ENCODE measurements at regions not wholly inside any gene's neighbourhood (a gene's known extent, or its start where the extent isn't known, plus 50 kb on each side); places are given as distances from the start of the nearest gene placed in this dataset.
"Not testable (repeated sequence)": the region's sequence is repeated elsewhere in the genome, so short reads cannot be mapped to it uniquely, and the experiment has no call there.

DNA sequence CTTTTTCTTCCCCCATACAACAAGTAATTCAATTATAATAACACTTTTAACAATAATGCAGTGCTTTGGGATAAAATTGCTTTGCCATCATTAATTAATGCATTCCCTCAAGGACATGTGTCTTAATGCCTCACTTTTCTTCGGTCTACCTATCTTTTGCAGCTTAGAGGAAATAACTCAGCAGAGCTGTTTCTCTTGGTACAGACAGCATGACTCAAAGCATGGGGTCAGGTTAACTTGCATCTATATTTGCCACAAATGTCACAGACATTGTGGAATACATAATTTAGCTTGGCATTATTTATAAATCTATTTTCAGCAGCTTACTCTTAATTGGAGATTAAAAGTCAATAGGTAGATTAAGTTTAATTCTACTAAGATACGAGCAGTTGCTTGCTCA, 376.1 kb upstream of the CNTNAP5 start:
- no peak overlapping the region for H3K4me3 ChIP-seq (ENCODE audit: low read depth, low read length)
- DNase-seq (ENCODE audit: low read depth) = no peak
- TF ChIP-seq, protein P1, sequence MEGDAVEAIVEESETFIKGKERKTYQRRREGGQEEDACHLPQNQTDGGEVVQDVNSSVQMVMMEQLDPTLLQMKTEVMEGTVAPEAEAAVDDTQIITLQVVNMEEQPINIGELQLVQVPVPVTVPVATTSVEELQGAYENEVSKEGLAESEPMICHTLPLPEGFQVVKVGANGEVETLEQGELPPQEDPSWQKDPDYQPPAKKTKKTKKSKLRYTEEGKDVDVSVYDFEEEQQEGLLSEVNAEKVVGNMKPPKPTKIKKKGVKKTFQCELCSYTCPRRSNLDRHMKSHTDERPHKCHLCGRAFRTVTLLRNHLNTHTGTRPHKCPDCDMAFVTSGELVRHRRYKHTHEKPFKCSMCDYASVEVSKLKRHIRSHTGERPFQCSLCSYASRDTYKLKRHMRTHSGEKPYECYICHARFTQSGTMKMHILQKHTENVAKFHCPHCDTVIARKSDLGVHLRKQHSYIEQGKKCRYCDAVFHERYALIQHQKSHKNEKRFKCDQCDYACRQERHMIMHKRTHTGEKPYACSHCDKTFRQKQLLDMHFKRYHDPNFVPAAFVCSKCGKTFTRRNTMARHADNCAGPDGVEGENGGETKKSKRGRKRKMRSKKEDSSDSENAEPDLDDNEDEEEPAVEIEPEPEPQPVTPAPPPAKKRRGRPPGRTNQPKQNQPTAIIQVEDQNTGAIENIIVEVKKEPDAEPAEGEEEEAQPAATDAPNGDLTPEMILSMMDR (conservative IDR thresholded peaks at IDR 0.05; ENCODE audit: low read depth, low read length) = no peak

DNA sequence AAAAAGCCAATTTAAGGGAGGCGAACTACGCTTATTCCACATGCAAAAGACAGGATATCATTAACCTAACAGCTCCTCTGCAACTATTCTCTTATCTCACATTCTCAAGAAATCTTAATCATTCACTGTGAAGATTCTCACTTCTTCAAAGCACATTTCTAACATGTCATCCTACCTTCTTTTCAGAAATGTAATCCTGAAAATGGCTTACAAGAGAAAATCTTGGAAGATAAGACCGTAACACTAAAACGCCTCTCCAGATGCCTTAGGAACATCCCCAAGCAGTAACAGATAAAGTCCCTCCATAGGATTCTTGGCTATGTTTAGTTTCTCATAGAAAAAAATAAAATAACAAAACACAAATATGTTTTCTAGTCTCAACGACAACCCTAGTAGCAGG, 373.9 kb upstream of the CNTNAP5 start:
- TF ChIP-seq, protein P1 (conservative IDR thresholded peaks at IDR 0.05; ENCODE audit: low read depth, low read length) = no peak
- no peak for DNase-seq (ENCODE audit: low read depth)
- H3K4me3 ChIP-seq (ENCODE audit: low read depth, low read length) = no peak overlapping the region

DNA sequence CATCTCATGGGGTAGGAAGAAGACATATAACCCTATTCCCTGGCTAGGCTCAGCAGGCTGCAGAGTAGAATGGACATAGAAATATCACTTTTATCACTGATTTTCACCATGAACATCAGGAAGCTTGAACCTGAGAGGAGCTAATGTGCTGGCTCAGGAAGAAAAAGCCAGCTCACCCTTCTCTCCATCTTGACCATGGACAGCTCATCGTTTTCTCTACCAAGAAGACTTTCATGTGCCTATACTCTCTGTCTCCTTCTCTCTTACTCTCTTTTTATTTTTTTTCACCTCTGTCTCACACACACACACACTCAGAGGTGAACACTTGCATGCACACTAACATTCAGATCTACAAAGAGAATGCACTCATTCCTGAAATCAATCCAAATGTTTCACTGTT, 372.8 kb upstream of the CNTNAP5 start:
- TF ChIP-seq, protein P1 (conservative IDR thresholded peaks at IDR 0.05; ENCODE audit: low read depth, low read length) = no peak
- no peak for DNase-seq (ENCODE audit: low read depth)
- H3K4me3 ChIP-seq (ENCODE audit: low read depth, low read length) = no peak overlapping the region

DNA sequence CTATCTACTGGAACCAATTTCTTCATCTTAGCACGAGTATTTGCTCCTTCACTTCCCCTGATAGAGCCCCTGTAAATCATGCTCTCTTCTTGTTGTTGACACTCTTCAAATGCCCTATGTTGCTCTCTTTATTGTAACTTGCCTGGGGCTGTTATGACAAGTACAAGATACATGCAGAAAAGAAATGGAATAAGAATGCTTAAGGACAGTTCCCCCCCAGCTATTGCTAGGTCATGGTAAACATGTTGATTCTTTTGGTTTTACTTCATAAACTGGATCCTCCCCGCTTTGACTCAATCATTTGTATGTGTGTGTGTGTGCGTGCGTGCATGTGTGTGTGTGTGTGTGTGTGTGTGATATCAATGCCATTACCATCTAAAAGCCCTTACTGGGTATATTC, 368.5 kb upstream of the CNTNAP5 start:
- no peak for DNase-seq (ENCODE audit: low read depth)

DNA sequence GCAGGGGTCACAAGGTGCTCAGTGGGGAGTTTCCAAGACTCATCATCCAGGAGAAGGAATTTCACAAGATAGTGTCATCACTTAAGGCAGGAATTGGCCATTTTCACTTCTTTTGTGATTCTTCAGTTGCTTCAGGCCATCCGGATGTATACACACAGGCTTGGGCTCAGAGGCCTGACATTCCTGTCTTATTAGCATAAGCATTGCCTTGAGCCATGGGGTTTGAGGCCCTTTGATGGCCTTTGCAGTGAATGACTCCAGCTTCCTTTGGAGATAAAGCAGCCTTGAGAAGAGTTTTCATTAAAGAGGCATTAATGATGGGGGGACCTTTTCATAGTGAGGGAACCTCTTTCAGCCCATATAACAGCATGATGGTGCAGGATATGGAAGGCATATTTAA, 366.0 kb upstream of the CNTNAP5 start:
- no peak overlapping the region for H3K4me3 ChIP-seq (ENCODE audit: low read depth, low read length)
- TF ChIP-seq, protein P1 (conservative IDR thresholded peaks at IDR 0.05; ENCODE audit: low read depth, low read length) = no peak
- DNase-seq (ENCODE audit: low read depth) = no peak

More for the DNA sequence above, 368.5 kb upstream of the CNTNAP5 start:
- TF ChIP-seq, protein P1 (conservative IDR thresholded peaks at IDR 0.05; ENCODE audit: low read depth, low read length) = no peak
- H3K4me3 ChIP-seq (ENCODE audit: low read depth, low read length) = no peak overlapping the region

DNA sequence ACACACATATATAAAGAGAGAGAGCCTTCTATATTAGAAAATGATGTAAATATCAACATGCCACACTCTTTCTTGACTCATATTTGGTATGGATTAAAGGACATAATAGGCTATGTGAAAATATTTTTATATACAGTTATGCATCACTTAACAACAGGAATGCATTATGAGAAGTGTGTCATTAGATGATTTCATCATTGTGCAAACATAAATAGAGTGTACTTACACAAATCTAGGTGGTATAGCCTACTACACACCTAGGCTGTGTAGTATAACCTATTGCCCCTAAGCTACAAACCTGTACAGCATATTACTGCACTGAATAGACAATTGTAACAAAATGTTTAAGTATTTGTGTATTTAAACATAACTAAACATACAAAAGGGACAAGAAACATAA, 354.8 kb upstream of the CNTNAP5 start:
- TF ChIP-seq, protein P1 (conservative IDR thresholded peaks at IDR 0.05; ENCODE audit: low read depth, low read length) = no peak
- DNase-seq (ENCODE audit: low read depth) = no peak
- H3K4me3 ChIP-seq (ENCODE audit: low read depth, low read length) = no peak overlapping the region

DNA sequence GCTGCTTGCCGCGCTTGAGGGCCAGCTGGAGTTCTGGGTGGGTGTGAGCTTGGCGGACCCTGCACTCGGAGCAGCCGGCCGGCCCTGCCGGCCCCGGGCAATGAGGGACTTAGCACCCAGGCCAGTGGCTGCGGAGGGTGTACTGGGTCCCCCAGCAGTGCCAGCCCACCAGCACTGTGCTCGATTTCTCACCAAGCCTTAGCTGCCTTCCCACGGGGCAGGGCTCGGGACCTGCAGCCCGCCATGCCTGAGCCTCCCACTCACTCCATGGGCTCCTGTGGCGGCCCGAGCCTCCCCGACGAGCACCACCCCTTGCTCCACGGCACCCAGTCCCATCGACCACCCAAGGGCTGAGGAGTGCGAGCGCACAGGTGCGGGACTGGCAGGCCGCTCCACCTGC, 341.3 kb upstream of the CNTNAP5 start:
- H3K4me3 ChIP-seq (ENCODE audit: low read depth, low read length); DNase-seq (ENCODE audit: low read depth): not testable (repeated sequence)

DNA sequence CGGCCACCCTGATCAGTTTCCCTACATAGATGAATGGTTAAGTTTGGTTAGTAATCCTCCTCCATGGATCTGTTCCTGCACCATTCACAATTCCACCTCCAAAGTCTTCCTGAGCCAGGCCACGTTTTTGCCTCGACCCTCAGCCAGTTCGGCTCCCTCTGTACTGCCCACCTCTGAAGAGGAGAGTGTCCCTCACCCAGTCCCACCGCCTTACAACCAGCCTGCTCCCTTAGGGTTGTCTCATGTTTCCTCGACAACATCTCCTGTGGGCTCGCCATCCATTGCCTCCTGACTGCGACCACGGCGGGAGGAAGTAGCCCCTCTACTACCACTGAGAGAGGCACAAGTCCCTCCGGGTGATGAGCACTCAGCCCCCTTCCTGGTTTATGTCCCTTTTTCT, 338.0 kb upstream of the CNTNAP5 start:
- no peak for DNase-seq (ENCODE audit: low read depth)
- TF ChIP-seq, protein P1 (conservative IDR thresholded peaks at IDR 0.05; ENCODE audit: low read depth, low read length) = no peak
- H3K4me3 ChIP-seq (ENCODE audit: low read depth, low read length) = no peak overlapping the region

Data from choroid plexus epithelial cell (primary cell).